ENCODE measurements at regions not wholly inside any gene's neighbourhood (a gene's known extent, or its start where the extent isn't known, plus 50 kb on each side); places are given as distances from the start of the nearest gene placed in this dataset.

DNA sequence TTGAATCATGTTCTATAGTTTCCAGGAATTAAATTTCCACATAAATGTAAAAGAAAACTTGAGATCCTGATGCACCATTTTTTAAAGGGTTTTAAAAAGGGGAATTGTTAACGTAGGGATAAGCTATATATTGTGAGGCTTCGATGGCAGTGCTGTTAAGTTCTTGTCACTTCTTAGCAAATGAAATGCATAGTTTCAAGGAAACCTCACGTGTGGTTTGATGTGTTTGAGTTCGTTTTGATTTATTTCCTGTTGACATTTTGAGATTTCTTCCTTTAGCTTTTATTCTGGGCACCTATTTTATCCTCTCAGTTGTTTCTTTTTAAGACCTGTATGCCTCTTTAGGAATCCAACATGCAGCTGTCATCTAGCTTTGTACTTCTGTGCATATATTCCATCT, 301.0 kb downstream of the DOCK8 start:
- no peaks in the 10 kb centered on the region for H3K4me1 ChIP-seq (ENCODE audit: insufficient read depth, low read length)
- no peaks in the 10 kb centered on the region for H3K27me3 ChIP-seq (ENCODE audit: insufficient read depth, low read length)
- H3K9me3 ChIP-seq (ENCODE audit: low read depth, low read length), result no peaks in the 10 kb centered on the region
- no peak overlapping the region for H3K4me3 ChIP-seq (ENCODE audit: low read length)

DNA sequence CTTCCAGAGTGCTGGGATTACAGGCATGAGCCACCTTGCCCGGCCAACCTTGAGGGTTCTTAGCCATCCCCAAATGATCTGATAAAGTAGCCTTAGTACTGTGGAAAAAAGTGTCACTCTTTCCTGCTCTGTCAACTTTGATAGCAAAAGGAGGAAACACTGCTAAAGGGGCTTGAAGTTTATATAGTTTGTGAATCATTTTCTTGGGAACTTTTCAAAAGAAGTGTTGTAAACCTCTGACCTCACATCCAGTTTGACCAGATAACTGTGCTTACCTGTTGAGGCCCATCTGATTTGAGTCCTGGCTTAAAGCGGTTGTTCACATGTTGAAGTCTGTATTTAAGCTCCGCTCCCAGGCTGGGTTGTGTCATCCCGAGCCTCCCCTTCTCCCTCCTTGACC, 303.3 kb downstream of the DOCK8 start:
- Histone ChIP-seq H3K27me3 (ENCODE audit: insufficient read depth, low read length) (no peaks in the 10 kb centered on the region), H3K4me3 (ENCODE audit: low read length) (no peak overlapping the region), H3K9me3 (ENCODE audit: low read depth, low read length) (no peaks in the 10 kb centered on the region), H3K4me1 (ENCODE audit: insufficient read depth, low read length) (no peaks in the 10 kb centered on the region)

DNA sequence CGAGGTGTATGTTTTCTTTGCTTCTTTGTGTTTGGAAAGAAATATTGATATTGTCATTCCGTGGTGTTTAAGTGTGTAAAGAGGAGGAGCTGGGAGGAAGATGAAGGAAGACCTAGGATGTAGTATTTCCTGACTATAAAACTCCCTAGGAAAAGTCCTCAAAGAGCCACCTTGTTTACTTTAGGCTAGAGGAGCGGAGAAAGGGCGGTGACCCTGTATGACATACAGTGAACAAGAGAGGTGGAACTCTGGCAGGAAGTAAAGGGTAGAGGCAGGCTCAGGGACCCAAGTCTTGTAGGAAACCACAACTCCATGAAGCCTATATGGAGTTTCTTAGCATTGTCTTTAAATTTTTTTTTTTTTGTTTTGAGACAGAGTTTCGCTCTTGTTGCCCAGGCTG, 303.9 kb downstream of the DOCK8 start:
- Histone ChIP-seq H3K4me3 (ENCODE audit: low read length) (no peak overlapping the region), H3K9me3 (ENCODE audit: low read depth, low read length) (no peaks in the 10 kb centered on the region), H3K27me3 (ENCODE audit: insufficient read depth, low read length) (no peaks in the 10 kb centered on the region), H3K4me1 (ENCODE audit: insufficient read depth, low read length) (no peaks in the 10 kb centered on the region)

DNA sequence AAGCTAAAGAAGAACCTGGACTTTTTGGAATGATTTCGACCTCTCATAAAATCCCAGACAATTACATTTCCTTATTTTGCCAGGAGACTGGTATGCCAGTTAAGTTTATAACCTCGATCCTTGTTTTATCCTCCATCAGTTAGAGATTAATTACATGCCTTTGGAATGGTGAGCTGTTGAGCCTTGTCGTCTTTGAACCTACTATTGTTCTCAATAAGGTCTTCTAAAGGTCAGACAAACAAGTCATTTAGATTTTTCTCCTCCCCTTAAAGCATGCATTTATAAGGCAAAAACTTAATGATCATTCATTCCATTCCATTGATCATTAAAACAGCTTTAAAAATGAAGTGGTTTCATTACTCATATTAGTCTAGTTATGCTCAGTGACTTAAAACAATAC, 304.9 kb downstream of the DOCK8 start:
- Histone ChIP-seq H3K4me3 (ENCODE audit: low read length) (no peak overlapping the region), H3K9me3 (ENCODE audit: low read depth, low read length) (no peaks in the 10 kb centered on the region), H3K27me3 (ENCODE audit: insufficient read depth, low read length) (no peaks in the 10 kb centered on the region), H3K4me1 (ENCODE audit: insufficient read depth, low read length) (no peaks in the 10 kb centered on the region)

DNA sequence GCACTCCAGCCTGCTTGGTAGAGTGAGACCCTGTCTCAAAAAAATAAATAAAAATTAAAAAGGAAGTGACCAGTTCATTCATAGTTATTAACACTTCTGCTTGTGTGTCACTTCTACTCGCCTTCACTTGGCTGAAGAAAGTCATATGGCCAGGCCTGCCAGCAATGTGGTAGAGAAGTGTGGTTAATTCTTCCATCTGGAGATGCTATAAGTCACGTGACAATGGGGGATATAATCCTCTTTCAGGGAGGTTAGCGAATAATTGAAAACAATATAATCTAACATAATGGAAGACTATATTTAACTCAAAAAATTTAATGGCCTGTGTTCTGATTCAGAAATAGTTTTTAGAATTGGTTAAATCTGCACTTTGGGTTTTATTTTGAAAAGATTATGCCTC, 305.6 kb downstream of the DOCK8 start:
- Histone ChIP-seq H3K27me3 (ENCODE audit: insufficient read depth, low read length) (no peaks in the 10 kb centered on the region), H3K4me3 (ENCODE audit: low read length) (no peak overlapping the region), H3K4me1 (ENCODE audit: insufficient read depth, low read length) (no peaks in the 10 kb centered on the region), H3K9me3 (ENCODE audit: low read depth, low read length) (no peaks in the 10 kb centered on the region)

DNA sequence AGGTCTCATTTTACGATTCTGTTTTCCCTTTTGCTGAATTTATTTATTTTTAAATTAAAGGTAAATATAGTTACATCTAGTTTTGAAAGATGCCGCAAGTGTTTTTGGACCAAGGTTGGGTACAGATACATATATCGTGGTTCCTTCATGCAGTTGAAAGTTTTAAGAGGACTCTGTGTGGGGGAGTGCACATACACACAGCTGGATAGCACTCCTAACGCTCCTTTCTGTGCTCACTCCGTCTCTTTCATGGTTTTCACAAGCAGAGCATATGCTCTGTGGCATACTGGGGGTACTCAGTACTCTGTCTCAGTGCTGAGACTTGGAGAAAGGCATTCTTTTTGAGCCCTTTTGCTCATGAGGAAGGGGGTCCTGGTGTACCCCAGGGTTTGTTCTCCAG, 307.5 kb downstream of the DOCK8 start:
- Histone ChIP-seq H3K4me3 (ENCODE audit: low read length) (no peak overlapping the region), H3K9me3 (ENCODE audit: low read depth, low read length) (no peaks in the 10 kb centered on the region), H3K27me3 (ENCODE audit: insufficient read depth, low read length) (no peaks in the 10 kb centered on the region), H3K4me1 (ENCODE audit: insufficient read depth, low read length) (no peaks in the 10 kb centered on the region)

DNA sequence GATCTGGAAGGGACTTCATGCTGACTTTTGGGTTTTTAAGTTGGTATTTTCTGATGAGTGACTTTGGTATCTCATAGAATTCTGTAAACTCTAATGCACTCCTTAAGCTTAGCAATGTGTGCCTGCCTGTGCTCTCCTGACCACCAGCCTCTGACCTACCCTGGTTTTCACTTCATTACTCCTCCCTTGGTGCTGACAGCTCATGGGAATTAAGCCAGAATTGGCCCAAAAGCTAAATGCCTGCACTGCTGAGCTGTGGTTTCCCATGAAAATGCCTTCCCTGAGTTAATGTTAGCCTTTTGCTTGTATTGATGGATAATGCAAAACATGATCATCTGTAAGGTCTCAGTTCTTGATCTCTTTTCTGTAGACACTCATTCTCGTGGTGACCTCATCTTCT, 308.0 kb downstream of the DOCK8 start:
- H3K9me3 ChIP-seq (ENCODE audit: low read depth, low read length), result no peaks in the 10 kb centered on the region
- no peak overlapping the region for H3K4me3 ChIP-seq (ENCODE audit: low read length)
- no peaks in the 10 kb centered on the region for H3K4me1 ChIP-seq (ENCODE audit: insufficient read depth, low read length)
- no peaks in the 10 kb centered on the region for H3K27me3 ChIP-seq (ENCODE audit: insufficient read depth, low read length)

DNA sequence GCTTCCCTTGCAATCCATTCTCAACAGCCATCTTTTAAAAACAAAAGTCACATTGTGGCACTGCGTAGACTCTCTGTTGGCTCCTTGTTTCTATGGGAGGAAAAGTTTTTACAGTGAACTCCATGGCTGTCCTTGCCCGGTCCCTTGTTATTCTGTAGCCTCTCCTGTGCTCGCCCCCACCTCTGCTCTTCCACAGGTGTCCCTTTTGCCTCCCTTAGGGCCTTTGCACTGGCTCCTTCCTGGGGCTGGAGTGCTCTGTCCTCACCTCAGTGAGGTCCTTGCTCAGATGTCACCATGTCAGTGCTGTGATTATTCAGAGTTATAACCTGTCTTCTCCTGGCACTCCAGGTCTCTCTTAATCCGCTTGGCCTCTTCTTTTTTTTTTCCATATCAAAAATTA, 308.8 kb downstream of the DOCK8 start:
- Histone ChIP-seq H3K9me3 (ENCODE audit: low read depth, low read length) (no peaks in the 10 kb centered on the region), H3K4me1 (ENCODE audit: insufficient read depth, low read length) (no peaks in the 10 kb centered on the region), H3K27me3 (ENCODE audit: insufficient read depth, low read length) (no peaks in the 10 kb centered on the region), H3K4me3 (ENCODE audit: low read length) (no peak overlapping the region)

DNA sequence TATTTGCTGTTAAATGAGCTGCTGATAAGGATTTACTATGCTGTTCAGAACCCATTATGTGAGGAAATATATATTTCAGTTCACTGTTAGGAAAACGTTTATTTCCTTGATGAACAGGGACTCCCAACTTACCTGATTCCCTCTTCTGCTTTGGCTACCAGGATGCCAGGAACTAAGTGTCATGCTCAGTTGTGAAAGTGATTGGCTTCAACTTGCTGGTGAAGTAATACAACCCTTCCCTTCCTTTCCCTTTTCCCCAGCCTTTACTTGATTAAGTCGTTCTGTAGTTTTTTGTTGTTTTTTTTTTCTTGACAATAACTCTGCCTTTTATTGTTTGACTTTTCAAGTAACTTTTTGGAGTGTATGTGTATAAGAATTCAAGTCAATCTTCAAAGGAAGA, 309.3 kb downstream of the DOCK8 start:
- H3K27me3 ChIP-seq (ENCODE audit: insufficient read depth, low read length), result no peaks in the 10 kb centered on the region
- H3K4me3 ChIP-seq (ENCODE audit: low read length), result no peak overlapping the region
- H3K4me1 ChIP-seq (ENCODE audit: insufficient read depth, low read length), result no peaks in the 10 kb centered on the region
- H3K9me3 ChIP-seq (ENCODE audit: low read depth, low read length), result no peaks in the 10 kb centered on the region

DNA sequence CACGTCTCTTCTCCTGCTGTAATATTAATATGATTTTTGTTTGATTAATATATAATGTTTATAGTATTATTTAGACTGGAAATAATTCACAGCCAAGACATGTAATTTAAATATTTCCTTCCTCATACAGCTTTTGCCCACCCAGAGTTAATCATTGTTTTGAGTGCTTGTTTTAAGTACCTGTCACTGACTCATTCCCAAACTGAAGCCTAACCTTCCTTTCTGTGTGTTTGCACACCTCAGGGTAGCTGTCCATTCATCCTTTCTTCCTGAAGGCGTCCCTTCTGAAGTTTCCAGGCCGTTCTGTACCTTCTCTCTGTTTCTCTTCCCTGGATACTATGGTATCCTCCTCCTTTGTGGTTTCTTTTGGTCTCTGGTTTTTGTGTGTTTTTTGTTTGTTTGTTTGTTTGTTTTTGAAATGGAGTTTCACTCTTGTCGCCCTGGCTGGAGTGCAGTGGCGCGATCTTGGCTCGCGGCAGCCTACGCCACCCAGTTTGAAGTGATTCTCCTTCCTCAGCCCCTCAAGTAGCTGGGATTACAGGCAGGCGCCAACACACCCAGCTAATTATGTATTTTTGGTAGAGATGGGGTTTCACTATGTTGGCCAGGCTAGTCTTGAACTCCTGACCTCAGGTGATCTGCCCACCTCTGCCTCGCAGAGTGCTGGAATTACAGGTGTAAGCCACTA, 312.4 kb downstream of the DOCK8 start:
- no peaks in the 10 kb centered on the region for H3K4me1 ChIP-seq (ENCODE audit: insufficient read depth, low read length)
- no peaks in the 10 kb centered on the region for H3K9me3 ChIP-seq (ENCODE audit: low read depth, low read length)
- H3K27me3 ChIP-seq (ENCODE audit: insufficient read depth, low read length), result no peaks in the 10 kb centered on the region
- H3K4me3 ChIP-seq (ENCODE audit: low read length), result no peak overlapping the region

DNA sequence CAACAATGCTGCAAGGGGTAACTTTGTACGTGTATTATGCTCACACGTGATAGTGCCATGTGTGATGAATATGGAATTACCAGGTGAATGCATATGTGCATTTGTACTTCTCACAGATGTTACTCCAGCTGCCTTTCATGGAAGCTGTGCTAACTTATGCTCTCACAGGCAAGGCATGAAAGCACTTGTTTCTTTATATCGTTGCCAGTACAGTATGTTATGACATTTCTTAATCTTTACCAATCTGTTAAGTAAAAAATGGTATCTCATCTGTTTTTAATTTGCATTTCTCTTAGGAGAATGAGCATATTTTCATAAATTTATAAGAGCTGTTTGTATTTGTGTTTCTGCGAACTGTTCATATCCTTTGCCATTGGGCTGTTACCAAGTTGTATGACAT, 311.8 kb upstream of the DMRT1 start:
- Histone ChIP-seq H3K9me3 (ENCODE audit: low read depth, low read length) (no peaks in the 10 kb centered on the region), H3K27me3 (ENCODE audit: insufficient read depth, low read length) (no peaks in the 10 kb centered on the region), H3K4me1 (ENCODE audit: insufficient read depth, low read length) (no peaks in the 10 kb centered on the region), H3K4me3 (ENCODE audit: low read length) (no peak overlapping the region)

DNA sequence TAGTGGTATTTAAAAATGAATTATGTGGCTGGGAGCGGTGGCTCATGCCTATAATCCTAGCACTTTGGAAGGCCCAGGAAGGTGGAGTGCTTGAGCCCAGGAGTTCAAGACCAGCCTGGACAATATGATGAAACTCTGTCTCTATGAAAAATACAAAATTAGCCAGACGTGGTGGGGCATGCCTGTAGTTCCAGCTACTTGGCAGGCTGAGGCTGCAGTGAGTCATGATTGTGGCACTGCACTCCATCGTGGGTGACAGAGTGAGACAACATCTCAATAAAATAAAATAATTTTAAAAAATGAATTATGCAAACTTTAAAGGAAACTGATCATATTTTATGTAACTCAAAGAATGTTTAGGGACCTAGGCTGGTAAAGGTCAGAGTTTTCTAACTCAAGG, 310.8 kb upstream of the DMRT1 start:
- no peaks in the 10 kb centered on the region for H3K9me3 ChIP-seq (ENCODE audit: low read depth, low read length)
- H3K4me1 ChIP-seq (ENCODE audit: insufficient read depth, low read length), result no peaks in the 10 kb centered on the region
- no peaks in the 10 kb centered on the region for H3K27me3 ChIP-seq (ENCODE audit: insufficient read depth, low read length)
- H3K4me3 ChIP-seq (ENCODE audit: low read length), result no peak overlapping the region

DNA sequence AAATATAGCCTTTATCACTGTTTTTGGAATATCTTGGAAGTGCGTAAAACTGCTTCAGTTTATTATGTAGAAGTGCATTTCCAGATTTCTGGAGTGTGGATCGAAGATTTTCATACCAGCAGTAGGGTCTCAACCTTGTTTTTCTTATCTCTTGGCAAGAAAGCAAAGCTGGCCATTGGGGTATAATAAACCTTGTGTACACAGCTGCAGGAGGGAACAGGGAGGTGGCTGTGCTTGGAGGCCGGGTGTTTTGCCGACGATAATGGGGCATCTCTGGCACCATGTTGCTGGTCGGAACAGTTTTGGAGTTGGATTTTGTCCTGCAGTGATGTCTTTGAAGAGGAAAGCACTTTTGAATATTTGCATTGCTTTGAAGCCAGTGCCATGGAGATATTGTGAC, 308.8 kb upstream of the DMRT1 start:
- Histone ChIP-seq H3K4me1 (ENCODE audit: insufficient read depth, low read length) (no peaks in the 10 kb centered on the region), H3K4me3 (ENCODE audit: low read length) (no peak overlapping the region), H3K27me3 (ENCODE audit: insufficient read depth, low read length) (no peaks in the 10 kb centered on the region), H3K9me3 (ENCODE audit: low read depth, low read length) (no peaks in the 10 kb centered on the region)

DNA sequence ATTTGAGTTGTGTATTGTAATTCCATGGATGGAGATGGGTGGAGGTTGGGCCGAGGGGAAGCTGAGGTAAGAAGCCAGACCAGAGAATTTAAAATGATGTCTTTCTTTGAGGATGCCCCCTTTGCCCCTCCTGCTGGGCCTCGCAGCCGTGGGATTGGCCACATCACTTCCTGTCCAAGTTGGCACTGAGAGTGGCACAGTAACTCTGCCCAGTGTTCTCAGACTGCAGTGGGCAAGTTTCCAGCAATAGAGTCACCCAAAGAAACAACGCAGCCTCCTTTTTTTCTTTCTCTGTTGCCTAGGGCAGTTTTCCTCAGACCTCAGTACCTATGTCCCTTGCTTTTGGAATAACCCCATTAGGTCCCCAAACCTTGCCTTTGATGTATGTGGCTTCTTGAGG, 306.6 kb upstream of the DMRT1 start:
- H3K4me3 ChIP-seq (ENCODE audit: low read length), result no peak overlapping the region
- H3K9me3 ChIP-seq (ENCODE audit: low read depth, low read length), result no peaks in the 10 kb centered on the region
- H3K27me3 ChIP-seq (ENCODE audit: insufficient read depth, low read length), result no peaks in the 10 kb centered on the region
- H3K4me1 ChIP-seq (ENCODE audit: insufficient read depth, low read length), result no peaks in the 10 kb centered on the region

DNA sequence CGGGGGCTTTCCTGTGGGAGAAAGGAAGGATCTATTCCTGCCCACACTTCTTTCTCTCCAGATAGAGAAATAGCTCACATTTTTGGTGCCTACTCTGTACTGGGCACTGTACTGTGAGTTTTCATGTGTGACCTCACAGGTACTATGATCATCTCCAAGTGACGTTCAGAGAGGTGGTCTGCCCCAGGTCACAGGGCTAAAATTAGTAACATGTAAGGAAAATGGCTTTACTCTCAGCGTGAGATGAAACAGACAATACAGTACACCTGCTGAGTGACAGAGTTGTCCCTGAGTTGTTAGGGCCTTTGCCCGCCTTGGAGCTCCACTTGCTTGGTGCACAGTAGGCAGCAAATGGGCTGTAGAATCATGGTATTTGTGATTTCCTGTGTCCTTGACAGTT, 306.1 kb upstream of the DMRT1 start:
- Histone ChIP-seq H3K27me3 (ENCODE audit: insufficient read depth, low read length) (no peaks in the 10 kb centered on the region), H3K4me1 (ENCODE audit: insufficient read depth, low read length) (no peaks in the 10 kb centered on the region), H3K9me3 (ENCODE audit: low read depth, low read length) (no peaks in the 10 kb centered on the region), H3K4me3 (ENCODE audit: low read length) (no peak overlapping the region)

DNA sequence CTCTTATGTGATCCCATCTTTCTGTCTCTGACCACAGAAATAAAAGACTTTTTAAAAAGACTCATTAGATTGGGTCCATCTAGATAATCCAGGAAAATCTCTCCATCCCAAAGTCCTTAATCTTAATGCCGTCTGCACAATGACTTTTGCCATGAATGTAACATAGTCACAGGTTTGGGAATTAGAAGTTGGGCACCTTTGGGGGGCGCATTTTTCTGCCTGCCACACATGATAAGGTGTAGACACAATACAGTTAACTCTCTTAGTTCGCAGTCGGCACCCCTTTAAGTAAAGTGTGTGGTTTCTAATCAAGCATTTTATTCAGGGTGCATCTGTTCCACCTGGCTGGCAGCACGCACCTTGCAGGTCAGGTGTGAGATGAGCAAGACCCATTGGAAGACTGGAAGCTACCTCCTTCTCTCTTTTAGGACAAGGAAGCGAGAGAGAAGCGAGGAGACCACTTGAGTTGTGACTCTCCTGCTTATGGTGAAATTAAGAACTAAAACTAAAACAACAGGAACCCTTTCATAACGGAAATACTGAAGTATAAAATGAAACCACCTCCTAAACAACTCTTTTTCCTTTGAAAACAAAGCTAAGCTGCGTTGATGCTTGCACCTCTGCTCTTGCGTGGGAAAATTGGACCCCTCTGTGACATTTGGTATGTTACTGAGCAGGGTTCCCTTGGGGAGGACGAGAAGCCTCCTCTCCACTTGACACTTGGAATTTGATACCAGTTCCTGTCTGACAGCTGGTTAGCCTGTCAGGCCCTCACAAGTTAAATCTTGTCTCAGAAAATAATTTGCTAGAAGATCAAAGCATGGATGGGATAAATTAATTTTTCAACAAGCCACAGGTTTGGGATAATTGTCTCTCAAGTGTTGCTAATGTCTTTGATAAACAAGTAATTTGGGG, 304.6 kb upstream of the DMRT1 start:
- Histone ChIP-seq H3K27me3 (ENCODE audit: insufficient read depth, low read length) (no peaks in the 10 kb centered on the region), H3K4me1 (ENCODE audit: insufficient read depth, low read length) (no peaks in the 10 kb centered on the region), H3K4me3 (ENCODE audit: low read length) (no peak overlapping the region), H3K9me3 (ENCODE audit: low read depth, low read length) (no peaks in the 10 kb centered on the region)

Measured in mononuclear cell (primary cell).